H9 (cell line): ENCODE measurements at regions not wholly inside any gene's neighbourhood (a gene's known extent, or its start where the extent isn't known, plus 50 kb on each side); places are given as distances from the start of the nearest gene placed in this dataset.

Experiments
- DNase-seq: peaks from one replicate; pipeline ENCODE4 v3.0.0-alpha.2; 2017
- H2AFZ ChIP-seq: one replicate; pipeline ENCODE4 v1.6.1; 2013; ENCODE audit warnings: mild to moderate bottlenecking, low read length, control low read depth, moderate library complexity
- H2AK5ac ChIP-seq: 2 replicates; pipeline ENCODE4 v1.6.1; 2013; ENCODE audit warnings: low read length, control low read depth, mixed read lengths; ENCODE audit not compliant: insufficient read length
- H2BK120ac ChIP-seq: one replicate; pipeline ENCODE4 v1.6.1; 2013; ENCODE audit warnings: low read depth, mild to moderate bottlenecking, low read length, control low read depth, inconsistent platforms; ENCODE audit not compliant: poor library complexity, severe bottlenecking
- H2BK12ac ChIP-seq: 2 replicates; pipeline ENCODE4 v1.6.1; 2013; ENCODE audit warnings: low read length, control low read depth, mixed read lengths, low read depth; ENCODE audit not compliant: insufficient read length
- H2BK15ac ChIP-seq: 2 replicates; pipeline ENCODE4 v1.6.1; 2013; ENCODE audit warnings: low read depth, low read length, control low read depth
- H2BK20ac ChIP-seq: one replicate; pipeline ENCODE4 v1.6.1; 2013; ENCODE audit warnings: low read depth, mild to moderate bottlenecking, low read length, control low read depth, inconsistent platforms; ENCODE audit not compliant: poor library complexity, severe bottlenecking
- H2BK5ac ChIP-seq: 2 replicates; pipeline ENCODE4 v1.6.1; 2013; ENCODE audit warnings: low read length, control low read depth, mixed read lengths; ENCODE audit not compliant: insufficient read length
- H3K14ac ChIP-seq: 2 replicates; pipeline ENCODE4 v1.6.1; 2013; ENCODE audit warnings: low read length, control low read depth; ENCODE audit not compliant: insufficient read depth
- H3K18ac ChIP-seq: 2 replicates; pipeline ENCODE4 v1.6.1; 2013; ENCODE audit warnings: low read depth, mild to moderate bottlenecking, mixed read lengths, low read length, control low read depth; ENCODE audit not compliant: insufficient read length
- H3K23ac ChIP-seq: 2 replicates; pipeline ENCODE4 v1.6.1; 2013; ENCODE audit warnings: low read length, control low read depth, mixed read lengths, low read depth; ENCODE audit not compliant: insufficient read length
- H3K23me2 ChIP-seq: 2 replicates; pipeline ENCODE4 v1.6.1; 2013; ENCODE audit warnings: low read depth, mild to moderate bottlenecking, mixed read lengths, low read length, control low read depth; ENCODE audit not compliant: insufficient read length, poor library complexity, severe bottlenecking
- H3K27ac ChIP-seq: 2 replicates; pipeline ENCODE4 v1.5.1; 2013; ENCODE audit warnings: low read length, control low read depth, mixed read lengths, low read depth; ENCODE audit not compliant: insufficient read length
- H3K27me3 ChIP-seq: 2 replicates; pipeline ENCODE4 v1.6.1; 2013; ENCODE audit warnings: low read length, control low read depth, inconsistent platforms; ENCODE audit not compliant: insufficient read depth
- H3K4ac ChIP-seq: 2 replicates; pipeline ENCODE4 v1.6.1; 2013; ENCODE audit warnings: low read depth, mild to moderate bottlenecking, control low read depth, inconsistent platforms, low read length, moderate library complexity
- H3K4me1 ChIP-seq: 2 replicates; pipeline ENCODE4 v1.6.1; 2013; ENCODE audit warnings: low read length, control low read depth, inconsistent platforms; ENCODE audit not compliant: insufficient read depth
- H3K4me2 ChIP-seq: 2 replicates; pipeline ENCODE4 v1.6.1; 2013; ENCODE audit warnings: low read length, control low read depth, mixed read lengths; ENCODE audit not compliant: insufficient read length, insufficient read depth
- H3K56ac ChIP-seq: 2 replicates; pipeline ENCODE4 v1.6.1; 2013; ENCODE audit warnings: low read depth, mild to moderate bottlenecking, mixed read lengths, low read length, control low read depth; ENCODE audit not compliant: insufficient read length
- H3K79me1 ChIP-seq: 2 replicates; pipeline ENCODE4 v1.6.1; 2013; ENCODE audit warnings: low read depth, mild to moderate bottlenecking, moderate library complexity, low read length, control low read depth, inconsistent platforms; ENCODE audit not compliant: insufficient read depth, poor library complexity, severe bottlenecking
- H3K79me2 ChIP-seq: 2 replicates; pipeline ENCODE4 v1.6.1; 2013; ENCODE audit warnings: low read length, control low read depth, inconsistent platforms; ENCODE audit not compliant: insufficient read depth
- H3K9ac ChIP-seq: 2 replicates; pipeline ENCODE4 v1.6.1; 2013; ENCODE audit warnings: low read length, control low read depth, mixed read lengths; ENCODE audit not compliant: insufficient read length; ENCODE audit errors: extremely low read depth
- H3K9me3 ChIP-seq: one replicate; pipeline ENCODE4 v1.6.1; 2013; ENCODE audit warnings: low read depth, low read length, inconsistent platforms; ENCODE audit not compliant: control insufficient read depth
- H3T11ph ChIP-seq: one replicate; pipeline ENCODE4 v1.6.1; 2013; ENCODE audit warnings: mild to moderate bottlenecking, low read length, control low read depth, inconsistent platforms
- H4K20me1 ChIP-seq: one replicate; pipeline ENCODE4 v1.6.1; 2013; ENCODE audit not compliant: control insufficient read depth, insufficient read length, insufficient read depth
- H4K5ac ChIP-seq: 2 replicates; pipeline ENCODE4 v1.6.1; 2013; ENCODE audit warnings: low read depth, mild to moderate bottlenecking, mixed read lengths, low read length, control low read depth; ENCODE audit not compliant: insufficient read length
- H4K8ac ChIP-seq: replicated peaks from 2 replicates; pipeline ENCODE4 v1.6.1; 2013; ENCODE audit warnings: low read length, control low read depth, mixed read lengths, low read depth; ENCODE audit not compliant: insufficient read length
- H4K91ac ChIP-seq: 2 replicates; pipeline ENCODE4 v1.6.1; 2013; ENCODE audit warnings: low read depth, mild to moderate bottlenecking, moderate library complexity, mixed read lengths, low read length, control low read depth; ENCODE audit not compliant: insufficient read length
- H3K27ac Mint-ChIP-seq, 3 experiments: 2 replicates in 2 of 3; 3 replicates in 1 of 3; pipeline ENCODE4 v1.8.0; 2020 to 2021; ENCODE audit warnings: mixed read lengths in 3 of 3, mild to moderate bottlenecking in 1 of 3, moderate library complexity in 1 of 3
- H3K27me3 Mint-ChIP-seq: 2 replicates; pipeline ENCODE4 v1.8.0; 2021; ENCODE audit warnings: low read depth, mild to moderate bottlenecking, moderate library complexity, mixed read lengths
- H3K36me3 Mint-ChIP-seq, 3 experiments: 2 replicates in 2 of 3; 3 replicates in 1 of 3; pipeline ENCODE4 v1.8.0; 2020 to 2021; ENCODE audit warnings: low read depth in 3 of 3, mixed read lengths in 3 of 3; ENCODE audit not compliant: insufficient read depth in 1 of 3
- H3K4me1 Mint-ChIP-seq, 2 experiments: 2 replicates each; pipeline ENCODE4 v1.8.0; 2020; ENCODE audit warnings: mixed read lengths in 2 of 2
- H3K4me3 Mint-ChIP-seq, 2 experiments: 2 replicates in 1 of 2; 3 replicates in 1 of 2; pipeline ENCODE4 v1.8.0; 2020 to 2021; ENCODE audit warnings: mild to moderate bottlenecking in 2 of 2, mixed read lengths in 2 of 2, moderate library complexity in 1 of 2
- H3K9me3 Mint-ChIP-seq, 2 experiments: 2 replicates in 1 of 2; 3 replicates in 1 of 2; pipeline ENCODE4 v1.8.0; 2020; ENCODE audit warnings: mild to moderate bottlenecking in 2 of 2, mixed read lengths in 2 of 2, moderate library complexity in 1 of 2
- CTCF ChIP-seq: fragments of 200-600 bp; sonication (generic); conservative IDR thresholded peaks from 3 replicates; pipeline ENCODE4 v1.8.0; 2021; ENCODE audit warnings: antibody characterized with exemption, mild to moderate bottlenecking
- WGBS: extraction: QIAGEN DNeasy Blood & Tissue Kit; methylation state at CpG from one replicate; pipeline ENCODE4 v1.1.7; 2013; ENCODE audit warnings: missing lambda C conversion rate, low lambda C conversion rate, mixed read lengths; ENCODE audit not compliant: insufficient read length; ENCODE audit errors: extremely low coverage; 5-methylcytosine and 5-hydroxymethylcytosine counted together

DNA sequence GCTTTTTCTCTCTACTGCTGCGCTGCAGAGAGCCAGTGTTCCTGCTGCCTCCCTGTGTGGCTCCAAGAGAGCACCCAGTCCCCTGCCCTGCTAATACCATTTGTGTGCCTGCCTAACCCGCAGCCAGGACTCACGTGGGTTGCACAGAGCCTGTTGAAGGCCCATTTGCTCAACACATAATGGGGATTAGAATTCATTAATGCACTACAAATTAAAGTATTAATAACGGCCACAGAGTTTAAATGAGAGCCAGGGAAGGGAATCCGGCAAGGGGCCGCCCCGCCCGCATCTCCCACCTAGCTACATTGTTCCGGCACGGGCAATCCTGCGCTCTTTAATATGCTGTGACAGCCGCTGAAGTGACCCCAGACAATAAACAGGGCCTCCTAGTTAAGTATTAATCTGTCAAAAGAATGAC, 211.3 kb downstream of the NXPE2 start:
- Histone ChIP-seq H2BK120ac (no peak overlapping the region), H3K14ac (no peak overlapping the region), H2BK20ac (no peak overlapping the region), H3K9ac (no peak overlapping the region), H3K4me1 (0 out of 2 replicates have a peak, but pooled peaks cover 2% of the 10 kb centered on the region), H2BK12ac (no peak overlapping the region), H4K5ac (no peak overlapping the region), H3K4me2 (no peak overlapping the region), H3K27ac (no peak overlapping the region), H2BK15ac (no peak overlapping the region), H4K20me1 (no peaks in the 10 kb centered on the region), H3K4ac (no peak overlapping the region), H3K56ac (no peak overlapping the region), H3K9me3 (no peaks in the 10 kb centered on the region), H3K79me2 (no peaks in the 10 kb centered on the region), H3K18ac (no peak overlapping the region), H4K91ac (no peak overlapping the region), H3K27me3 (no peaks in the 10 kb centered on the region), H3K79me1 (no peaks in the 10 kb centered on the region), H3K23me2 (no peaks in the 10 kb centered on the region), H2BK5ac (no peak overlapping the region), H4K8ac (no peak overlapping the region), H2AFZ (no peak overlapping the region), H2AK5ac (no peak overlapping the region), H3T11ph (no peak overlapping the region), H3K23ac (no peak overlapping the region)
- no peak for TF ChIP-seq CTCF
- Mint-ChIP-seq H3K27ac (no peak overlapping the region), H3K9me3 (no peaks in the 10 kb centered on the region), H3K36me3 (no peaks in the 10 kb centered on the region), H3K4me3 (no peak overlapping the region), H3K4me1 (peaks cover 15 to 21% of the 10 kb centered on the region in 2 experiments), H3K27me3 (peaks cover 14% of the 10 kb centered on the region)
- no CpG with 5 or more reads among the region's 12 CpGs for WGBS
- no peak for DNase-seq
